Neural progenitor cell (in vitro differentiated cells): ENCODE measurements at regions not wholly inside any gene's neighbourhood (a gene's known extent, or its start where the extent isn't known, plus 50 kb on each side); places are given as distances from the start of the nearest gene placed in this dataset.

Experiments used
- DNase-seq: peaks from one replicate; pipeline ENCODE4 v3.0.0-alpha.2; 2016; ENCODE audit warnings: low spot score
- H2AFZ ChIP-seq: fragments of 200-600 bp; sonication (generic); replicated peaks from 2 replicates; pipeline ENCODE4 v1.6.1; 2016; ENCODE audit warnings: antibody characterized with exemption
- H3F3A ChIP-seq: fragments of 200-600 bp; sonication (generic); 2 replicates; pipeline ENCODE4 v1.6.1; 2016; ENCODE audit warnings: antibody characterized with exemption, low read depth
- H3K27ac ChIP-seq: fragments of 200-600 bp; sonication (generic); 2 replicates; pipeline ENCODE4 v1.5.1; 2016; ENCODE audit warnings: mild to moderate bottlenecking
- H3K27me3 ChIP-seq: fragments of 200-600 bp; sonication (generic); 2 replicates; pipeline ENCODE4 v1.6.1; 2016; ENCODE audit warnings: mild to moderate bottlenecking, moderate library complexity
- H3K36me3 ChIP-seq: fragments of 200-600 bp; sonication (generic); 2 replicates; pipeline ENCODE4 v1.5.1; 2016
- H3K4me1 ChIP-seq: fragments of 200-600 bp; sonication (generic); 2 replicates; pipeline ENCODE4 v1.6.1; 2016; ENCODE audit warnings: mixed run types
- H3K4me2 ChIP-seq: fragments of 200-600 bp; sonication (generic); 2 replicates; pipeline ENCODE4 v1.6.1; 2016
- H3K4me3 ChIP-seq: fragments of 200-600 bp; sonication (generic); 2 replicates; pipeline ENCODE4 v1.5.1; 2016
- H3K79me2 ChIP-seq: fragments of 200-600 bp; sonication (generic); 2 replicates; pipeline ENCODE4 v1.6.1; 2016; ENCODE audit warnings: low read depth
- H3K9ac ChIP-seq: fragments of 200-600 bp; sonication (generic); 2 replicates; pipeline ENCODE4 v1.6.1; 2016
- H3K9me3 ChIP-seq: fragments of 200-600 bp; sonication (generic); 2 replicates; pipeline ENCODE4 v1.5.1; 2016; ENCODE audit warnings: low read depth
- H4K20me1 ChIP-seq: fragments of 200-600 bp; sonication (generic); 2 replicates; pipeline ENCODE4 v1.6.1; 2016; ENCODE audit warnings: low read depth
- H3K27ac Mint-ChIP-seq: 3 replicates; pipeline ENCODE4 v1.8.0; 2021; ENCODE audit warnings: mixed read lengths
- H3K27me3 Mint-ChIP-seq: 2 replicates; pipeline ENCODE4 v1.8.0; 2022; ENCODE audit warnings: low read depth, mild to moderate bottlenecking, inconsistent platforms, moderate library complexity, mixed read lengths; ENCODE audit not compliant: insufficient read depth
- H3K36me3 Mint-ChIP-seq: 3 replicates; pipeline ENCODE4 v1.8.0; 2021; ENCODE audit warnings: mixed read lengths
- H3K4me1 Mint-ChIP-seq: 3 replicates; pipeline ENCODE4 v1.8.0; 2021; ENCODE audit warnings: mixed read lengths
- H3K4me3 Mint-ChIP-seq: 3 replicates; pipeline ENCODE4 v1.8.0; 2021; ENCODE audit warnings: mild to moderate bottlenecking, moderate library complexity, mixed read lengths
- H3K9me3 Mint-ChIP-seq: 3 replicates; pipeline ENCODE4 v1.8.0; 2020; ENCODE audit warnings: mixed read lengths
- EZH2 ChIP-seq: fragments of 200-600 bp; sonication (generic); IDR thresholded peaks from 2 replicates; pipeline ENCODE4 v1.6.1; 2017; ENCODE audit warnings: antibody characterized with exemption, mild to moderate bottlenecking, moderate library complexity
- EZH2phosphoT487 ChIP-seq: fragments of 200-600 bp; sonication (generic); IDR thresholded peaks from 2 replicates; pipeline ENCODE4 v1.6.1; 2017; ENCODE audit warnings: antibody characterized with exemption
- TF ChIP-seq, protein P1 (sequence below): fragments of 200-600 bp; sonication (generic); IDR thresholded peaks from 2 replicates; pipeline ENCODE4 v1.5.1; 2017; ENCODE audit warnings: antibody characterized with exemption, mild to moderate bottlenecking

DNA sequence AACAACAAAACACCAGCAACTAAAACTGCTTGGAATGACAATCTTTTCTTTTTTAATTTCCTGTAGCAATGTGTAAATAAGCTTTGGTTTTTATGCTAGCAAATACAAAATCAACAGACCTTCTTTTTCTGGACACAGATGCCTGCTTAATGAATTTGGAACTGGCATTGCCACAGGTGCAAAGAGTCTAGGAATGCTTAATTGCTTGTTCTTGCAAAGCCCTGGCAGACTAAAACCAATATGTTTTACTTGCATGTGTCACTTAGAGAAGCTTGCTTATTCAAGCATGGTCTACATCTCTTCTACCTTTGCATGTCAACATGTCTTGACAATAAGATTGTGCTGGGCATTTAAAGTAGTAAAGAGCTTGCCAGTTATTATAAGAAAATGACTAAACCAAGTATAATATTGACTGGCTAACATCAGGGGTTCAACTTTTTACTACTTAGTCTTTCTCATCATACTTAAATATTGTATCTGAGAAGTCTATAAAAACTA is 656.7 kb upstream of the NDST4 start:
- no peaks in the 10 kb centered on the region for H3K79me2 ChIP-seq
- Mint-ChIP-seq H3K36me3 (no peaks in the 10 kb centered on the region), H3K27ac (no peak overlapping the region), H3K4me1 (no peaks in the 10 kb centered on the region), H3K4me3 (no peak overlapping the region), H3K27me3 (no peaks in the 10 kb centered on the region), H3K9me3 (peaks cover 2% of the 10 kb centered on the region)
- no peaks in the 10 kb centered on the region for H3K27me3 ChIP-seq
- H3K36me3 ChIP-seq = no peaks in the 10 kb centered on the region
- no peak for DNase-seq
- H3K9ac ChIP-seq = no peak overlapping the region
- H3F3A ChIP-seq = no peaks in the 10 kb centered on the region
- no peaks in the 10 kb centered on the region for H4K20me1 ChIP-seq
- H2AFZ ChIP-seq = no peak overlapping the region
- no peak overlapping the region for H3K4me3 ChIP-seq
- no peak overlapping the region for H3K27ac ChIP-seq
- no peaks in the 10 kb centered on the region for H3K9me3 ChIP-seq
- no peak overlapping the region for H3K4me2 ChIP-seq
- no peaks in the 10 kb centered on the region for H3K4me1 ChIP-seq
- TF ChIP-seq EZH2phosphoT487 = no peak
- TF ChIP-seq, protein P1, sequence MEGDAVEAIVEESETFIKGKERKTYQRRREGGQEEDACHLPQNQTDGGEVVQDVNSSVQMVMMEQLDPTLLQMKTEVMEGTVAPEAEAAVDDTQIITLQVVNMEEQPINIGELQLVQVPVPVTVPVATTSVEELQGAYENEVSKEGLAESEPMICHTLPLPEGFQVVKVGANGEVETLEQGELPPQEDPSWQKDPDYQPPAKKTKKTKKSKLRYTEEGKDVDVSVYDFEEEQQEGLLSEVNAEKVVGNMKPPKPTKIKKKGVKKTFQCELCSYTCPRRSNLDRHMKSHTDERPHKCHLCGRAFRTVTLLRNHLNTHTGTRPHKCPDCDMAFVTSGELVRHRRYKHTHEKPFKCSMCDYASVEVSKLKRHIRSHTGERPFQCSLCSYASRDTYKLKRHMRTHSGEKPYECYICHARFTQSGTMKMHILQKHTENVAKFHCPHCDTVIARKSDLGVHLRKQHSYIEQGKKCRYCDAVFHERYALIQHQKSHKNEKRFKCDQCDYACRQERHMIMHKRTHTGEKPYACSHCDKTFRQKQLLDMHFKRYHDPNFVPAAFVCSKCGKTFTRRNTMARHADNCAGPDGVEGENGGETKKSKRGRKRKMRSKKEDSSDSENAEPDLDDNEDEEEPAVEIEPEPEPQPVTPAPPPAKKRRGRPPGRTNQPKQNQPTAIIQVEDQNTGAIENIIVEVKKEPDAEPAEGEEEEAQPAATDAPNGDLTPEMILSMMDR = no peak

DNA sequence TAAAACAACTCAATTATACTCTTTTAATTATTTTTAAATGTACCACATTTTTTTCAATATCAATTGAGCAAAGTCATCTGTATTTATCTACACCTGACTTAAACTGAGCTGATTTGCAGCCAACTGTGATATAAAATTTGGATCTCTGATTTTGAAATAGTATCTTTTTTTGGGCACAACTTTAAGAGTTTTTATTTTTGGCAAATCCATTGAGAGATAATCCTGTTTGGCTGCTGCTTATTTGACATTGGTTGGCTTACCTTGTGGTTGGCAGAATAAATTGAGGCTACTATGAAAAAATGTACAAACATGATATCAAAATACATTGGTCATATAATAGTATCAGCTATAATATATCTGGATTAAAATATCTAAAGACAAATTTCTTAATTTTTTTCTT is 656.0 kb upstream of the NDST4 start:
- H3K27ac Mint-ChIP-seq = no peak overlapping the region
- no peaks in the 10 kb centered on the region for H3K27me3 Mint-ChIP-seq
- TF ChIP-seq EZH2phosphoT487 (no peak), EZH2 (no peak)
- TF ChIP-seq, protein P1 = no peak
- Histone ChIP-seq H3F3A (no peaks in the 10 kb centered on the region), H3K9ac (no peak overlapping the region), H3K4me1 (no peaks in the 10 kb centered on the region), H4K20me1 (no peaks in the 10 kb centered on the region), H3K36me3 (no peaks in the 10 kb centered on the region), H3K9me3 (no peaks in the 10 kb centered on the region), H3K27me3 (no peaks in the 10 kb centered on the region), H3K79me2 (no peaks in the 10 kb centered on the region), H3K4me2 (no peak overlapping the region), H3K27ac (no peak overlapping the region), H3K4me3 (no peak overlapping the region), H2AFZ (no peak overlapping the region)
- H3K36me3 Mint-ChIP-seq = no peaks in the 10 kb centered on the region
- no peak for DNase-seq
- H3K9me3 Mint-ChIP-seq = peaks cover 2% of the 10 kb centered on the region
- H3K4me3 Mint-ChIP-seq = no peak overlapping the region
- no peaks in the 10 kb centered on the region for H3K4me1 Mint-ChIP-seq

DNA sequence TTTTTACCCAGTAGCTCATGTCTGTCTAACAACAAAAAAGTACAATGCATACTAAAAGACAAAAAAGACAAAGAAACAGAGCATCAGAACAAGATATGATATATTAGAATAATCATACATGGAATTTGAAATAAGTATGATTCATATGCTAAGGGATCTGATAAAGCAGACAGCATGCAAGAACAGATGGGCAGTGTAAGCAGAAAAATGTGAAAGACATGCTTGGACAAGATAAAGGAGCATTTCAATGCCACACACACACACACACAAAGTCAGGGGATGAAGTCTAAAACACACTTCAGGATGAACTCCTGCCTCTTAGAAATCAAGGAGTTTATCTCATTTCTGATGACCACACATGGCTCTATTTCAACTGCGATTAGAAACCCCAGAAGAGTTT is 649.6 kb upstream of the NDST4 start:
- H3K4me3 ChIP-seq = no peak overlapping the region
- H3K27ac Mint-ChIP-seq = no peak overlapping the region
- no peaks in the 10 kb centered on the region for H3K36me3 Mint-ChIP-seq
- no peaks in the 10 kb centered on the region for H4K20me1 ChIP-seq
- no peak overlapping the region for H3K4me3 Mint-ChIP-seq
- H3K27me3 ChIP-seq = no peaks in the 10 kb centered on the region
- no peaks in the 10 kb centered on the region for H3K79me2 ChIP-seq
- no peaks in the 10 kb centered on the region for H3K4me1 ChIP-seq
- no peak overlapping the region for H3K4me2 ChIP-seq
- no peak overlapping the region for H2AFZ ChIP-seq
- H3K9me3 Mint-ChIP-seq = peaks cover 3% of the 10 kb centered on the region
- H3K27ac ChIP-seq = no peak overlapping the region
- H3K36me3 ChIP-seq = no peaks in the 10 kb centered on the region
- DNase-seq = no peak
- H3K27me3 Mint-ChIP-seq = no peaks in the 10 kb centered on the region
- H3F3A ChIP-seq = no peaks in the 10 kb centered on the region
- TF ChIP-seq EZH2 (no peak), EZH2phosphoT487 (no peak)
- TF ChIP-seq, protein P1 = no peak
- H3K9ac ChIP-seq = no peak overlapping the region
- H3K4me1 Mint-ChIP-seq = no peaks in the 10 kb centered on the region
- H3K9me3 ChIP-seq = no peaks in the 10 kb centered on the region
